ENCODE measurements at regions not wholly inside any gene's neighbourhood (a gene's known extent, or its start where the extent isn't known, plus 50 kb on each side); places are given as distances from the start of the nearest gene placed in this dataset.

DNA sequence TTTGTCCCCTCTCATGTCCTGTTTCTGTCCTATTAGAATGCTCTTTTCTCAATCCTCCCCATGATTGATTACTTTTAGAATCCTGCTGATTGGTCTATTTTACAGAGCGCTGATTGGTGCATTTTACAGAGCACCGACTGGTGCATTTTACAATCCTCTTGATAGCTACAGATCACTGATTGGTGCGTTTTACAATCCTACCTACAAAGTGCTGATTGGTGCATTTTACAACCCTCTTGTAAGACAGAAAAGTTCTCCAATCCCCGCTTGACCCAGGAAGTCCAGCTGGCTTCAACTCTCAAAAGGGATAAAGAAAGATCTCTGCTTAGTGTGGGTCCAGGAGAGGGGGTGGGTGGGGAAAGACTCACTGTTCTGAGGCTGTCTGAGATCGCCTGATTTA is 71.3 kb downstream of the DHRS2 start:
- H3K4me3 Mint-ChIP-seq = no peak overlapping the region
- H3K4me1 Mint-ChIP-seq = no peaks in the 10 kb centered on the region
- peaks cover 0 to 1% (median 0%) of the 10 kb centered on the region in 5 donors for H3K36me3 Mint-ChIP-seq
- peaks cover 5 to 29% (median 11%) of the 10 kb centered on the region in 5 donors for H3K27me3 Mint-ChIP-seq
- intact Hi-C loops (cut with micrococcal nuclease) = no loop called here
- ChIA-PET CTCF (no interaction called here), POLR2A (no interaction called here)
- no peak overlapping the region for H3K27ac Mint-ChIP-seq
- Histone ChIP-seq H3K4me1 (ENCODE audit: control insufficient read depth in 2 of 2, insufficient read depth in 2 of 2, low read length in 2 of 2) (no peaks in the 10 kb centered on the region), H3K27ac (ENCODE audit: low read depth, low read length) (no peak overlapping the region), H3K4me3 (ENCODE audit: low read length) (no peak overlapping the region), H3K27me3 (ENCODE audit: control insufficient read depth in 2 of 2, insufficient read depth in 2 of 2, low read length in 2 of 2) (no peaks in the 10 kb centered on the region), H3K9me3 (ENCODE audit: control insufficient read depth in 2 of 3, low read length in 3 of 3) (peaks cover 0 to 11% (median 0%) of the 10 kb centered on the region in 3 experiments), H3K36me3 (ENCODE audit: control insufficient read depth in 2 of 3, insufficient read depth in 3 of 3, low read length in 3 of 3) (no peaks in the 10 kb centered on the region)
- DNase-seq (no peak), ATAC-seq (no peak)
- peaks cover 0 to 35% (median 9%) of the 10 kb centered on the region in 11 donors for H3K9me3 Mint-ChIP-seq

DNA sequence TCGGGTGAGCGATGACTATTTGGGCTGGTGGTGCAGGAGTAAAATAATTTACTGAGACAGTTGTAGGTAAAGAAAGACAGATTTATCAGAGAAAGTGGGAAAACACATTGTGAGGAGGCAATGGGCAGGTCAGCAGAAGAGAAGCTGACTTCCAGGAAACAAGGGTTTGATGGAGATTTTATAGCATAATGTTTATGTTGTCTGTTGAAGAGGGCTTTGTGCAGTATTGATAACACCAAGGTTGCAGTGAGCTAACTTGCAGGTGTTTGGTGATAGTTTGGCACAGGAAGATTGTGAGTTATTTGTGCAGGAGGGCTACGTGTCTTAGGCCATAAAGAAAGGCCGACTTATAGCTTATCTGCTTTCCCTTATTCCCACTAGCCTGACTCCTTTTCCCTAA is 72.2 kb downstream of the DHRS2 start:
- H3K27ac ChIP-seq (ENCODE audit: low read depth, low read length) = no peak overlapping the region
- no peaks in the 10 kb centered on the region for H3K27me3 ChIP-seq (ENCODE audit: control insufficient read depth in 2 of 2, insufficient read depth in 2 of 2, low read length in 2 of 2)
- ChIA-PET POLR2A (no interaction called here), CTCF (no interaction called here)
- H3K4me1 Mint-ChIP-seq = no peaks in the 10 kb centered on the region
- ATAC-seq (no peak), DNase-seq (no peak)
- intact Hi-C loops (cut with micrococcal nuclease) = no loop called here
- H3K36me3 ChIP-seq (ENCODE audit: control insufficient read depth in 2 of 3, insufficient read depth in 3 of 3, low read length in 3 of 3) = no peaks in the 10 kb centered on the region
- peaks cover 7 to 23% (median 17%) of the 10 kb centered on the region in 5 donors for H3K27me3 Mint-ChIP-seq
- H3K4me3 ChIP-seq (ENCODE audit: low read length) = no peak overlapping the region
- H3K4me1 ChIP-seq (ENCODE audit: control insufficient read depth in 2 of 2, insufficient read depth in 2 of 2, low read length in 2 of 2) = no peaks in the 10 kb centered on the region
- no peak overlapping the region for H3K4me3 Mint-ChIP-seq
- H3K9me3 Mint-ChIP-seq = peaks cover 0 to 27% (median 9%) of the 10 kb centered on the region in 11 donors
- H3K9me3 ChIP-seq (ENCODE audit: control insufficient read depth in 2 of 3, low read length in 3 of 3) = peaks cover 0 to 11% (median 0%) of the 10 kb centered on the region in 3 experiments
- H3K27ac Mint-ChIP-seq = no peak overlapping the region
- no peaks in the 10 kb centered on the region for H3K36me3 Mint-ChIP-seq

DNA sequence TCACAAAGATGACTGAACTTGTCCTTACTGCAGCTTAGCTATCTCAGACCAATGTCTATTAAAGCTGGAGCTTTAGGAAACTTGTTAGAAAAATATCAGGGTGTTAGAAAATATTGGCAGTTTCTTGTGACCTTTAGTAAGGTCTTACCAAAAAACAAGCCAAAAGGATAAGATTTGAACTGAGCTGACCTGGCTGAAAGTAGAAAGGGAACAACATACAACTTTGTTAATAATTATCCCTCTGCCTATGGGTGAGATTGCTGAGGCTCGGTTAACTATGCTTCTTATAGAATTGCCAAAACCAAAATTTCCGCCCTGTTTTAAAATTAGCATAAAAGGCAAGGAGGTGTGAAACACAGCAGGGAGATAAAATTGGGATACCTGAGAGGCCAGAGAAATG is 73.8 kb downstream of the DHRS2 start:
- Histone ChIP-seq H3K36me3 (ENCODE audit: control insufficient read depth in 2 of 3, insufficient read depth in 3 of 3, low read length in 3 of 3) (no peaks in the 10 kb centered on the region), H3K27me3 (ENCODE audit: control insufficient read depth in 2 of 2, insufficient read depth in 2 of 2, low read length in 2 of 2) (no peaks in the 10 kb centered on the region), H3K9me3 (ENCODE audit: control insufficient read depth in 2 of 3, low read length in 3 of 3) (peaks cover 0 to 6% (median 0%) of the 10 kb centered on the region in 3 experiments), H3K4me3 (ENCODE audit: low read length) (no peak overlapping the region), H3K4me1 (ENCODE audit: control insufficient read depth in 2 of 2, insufficient read depth in 2 of 2, low read length in 2 of 2) (no peaks in the 10 kb centered on the region), H3K27ac (ENCODE audit: low read depth, low read length) (no peak overlapping the region)
- POLR2A ChIA-PET = no interaction called here
- ATAC-seq = no peak
- CTCF ChIA-PET = no interaction called here
- Mint-ChIP-seq H3K4me1 (no peaks in the 10 kb centered on the region), H3K4me3 (no peak overlapping the region), H3K27me3 (peaks cover 7 to 27% (median 15%) of the 10 kb centered on the region in 5 donors), H3K36me3 (no peaks in the 10 kb centered on the region), H3K9me3 (peaks cover 0 to 17% (median 4%) of the 10 kb centered on the region in 11 donors), H3K27ac (no peak overlapping the region)
- intact Hi-C loops (cut with micrococcal nuclease) = no loop called here
- DNase-seq = no peak

DNA sequence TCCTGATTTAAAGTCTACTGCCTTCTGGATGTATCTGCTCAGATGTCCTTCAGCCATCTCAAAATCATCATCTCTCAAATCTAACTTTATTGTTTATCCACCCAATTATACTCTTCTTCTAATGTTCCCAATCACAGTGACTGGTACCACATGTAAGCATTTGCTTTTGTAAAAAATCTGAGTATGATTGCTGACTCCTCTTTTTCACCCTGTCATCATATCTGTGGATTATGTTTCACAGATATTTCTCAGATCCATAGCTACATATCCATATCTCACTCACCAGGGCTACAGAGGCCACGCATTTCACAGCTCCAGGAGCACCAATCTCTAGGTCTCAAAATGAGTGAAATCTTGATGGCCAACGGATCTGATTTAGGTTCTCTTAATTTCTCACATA is 76.1 kb downstream of the DHRS2 start:
- Histone ChIP-seq H3K4me3 (ENCODE audit: low read length) (no peak overlapping the region), H3K36me3 (ENCODE audit: control insufficient read depth in 2 of 3, insufficient read depth in 3 of 3, low read length in 3 of 3) (no peaks in the 10 kb centered on the region), H3K27me3 (ENCODE audit: control insufficient read depth in 2 of 2, insufficient read depth in 2 of 2, low read length in 2 of 2) (no peaks in the 10 kb centered on the region), H3K27ac (ENCODE audit: low read depth, low read length) (no peak overlapping the region), H3K9me3 (ENCODE audit: control insufficient read depth in 2 of 3, low read length in 3 of 3) (no peaks in the 10 kb centered on the region), H3K4me1 (ENCODE audit: control insufficient read depth in 2 of 2, insufficient read depth in 2 of 2, low read length in 2 of 2) (no peaks in the 10 kb centered on the region)
- DNase-seq = no peak
- ATAC-seq = no peak
- Mint-ChIP-seq H3K27me3 (peaks cover 7 to 33% (median 22%) of the 10 kb centered on the region in 5 donors), H3K36me3 (no peaks in the 10 kb centered on the region), H3K9me3 (peaks cover 0 to 4% (median 0%) of the 10 kb centered on the region in 11 donors), H3K27ac (no peak overlapping the region), H3K4me1 (no peaks in the 10 kb centered on the region), H3K4me3 (no peak overlapping the region)
- CTCF ChIA-PET = no interaction called here
- intact Hi-C loops (cut with micrococcal nuclease) = no loop called here
- POLR2A ChIA-PET = no interaction called here

- no peaks in the 10 kb centered on the region for H3K36me3 Mint-ChIP-seq
Measured at GRCh38 chr14:23719225-23719985, 83.2 kb downstream of the DHRS2 start.

DNA sequence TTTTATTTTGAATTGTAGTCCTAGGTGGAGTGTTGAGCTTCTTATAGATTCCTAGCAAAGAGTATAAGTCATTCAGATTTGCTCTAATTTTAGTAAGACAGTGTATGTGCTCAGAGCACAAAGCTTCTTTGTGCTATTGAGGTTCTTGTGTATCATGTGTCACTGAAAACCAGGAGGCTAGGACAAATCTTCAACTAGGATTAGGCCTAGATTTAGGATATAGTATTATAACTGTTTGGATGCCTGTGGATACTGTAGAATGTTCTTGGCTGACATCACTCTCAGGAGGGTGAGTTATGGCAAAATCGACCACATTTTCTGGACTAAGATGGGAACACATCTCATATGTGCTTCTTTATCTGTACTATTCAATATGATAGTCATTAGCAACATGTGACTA is 86.5 kb downstream of the DHRS2 start:
- no peak for ATAC-seq
- H3K4me1 Mint-ChIP-seq = no peaks in the 10 kb centered on the region
- H3K27ac Mint-ChIP-seq = no peak overlapping the region
- DNase-seq = no peak
- no peaks in the 10 kb centered on the region for H3K36me3 Mint-ChIP-seq
- intact Hi-C loops (cut with micrococcal nuclease) = no loop called here
- CTCF ChIA-PET = no interaction called here
- H3K4me3 ChIP-seq (ENCODE audit: low read length) = no peak overlapping the region
- peaks cover 0 to 10% (median 0%) of the 10 kb centered on the region in 5 donors for H3K27me3 Mint-ChIP-seq
- H3K9me3 ChIP-seq (ENCODE audit: control insufficient read depth in 2 of 3, low read length in 3 of 3) = no peaks in the 10 kb centered on the region
- POLR2A ChIA-PET = no interaction called here
- H3K27me3 ChIP-seq (ENCODE audit: control insufficient read depth in 2 of 2, insufficient read depth in 2 of 2, low read length in 2 of 2) = no peaks in the 10 kb centered on the region
- no peaks in the 10 kb centered on the region for H3K36me3 ChIP-seq (ENCODE audit: control insufficient read depth in 2 of 3, insufficient read depth in 3 of 3, low read length in 3 of 3)
- H3K9me3 Mint-ChIP-seq = peaks cover 0 to 3% (median 0%) of the 10 kb centered on the region in 11 donors
- H3K27ac ChIP-seq (ENCODE audit: low read depth, low read length) = no peak overlapping the region
- H3K4me3 Mint-ChIP-seq = no peak overlapping the region
- no peaks in the 10 kb centered on the region for H3K4me1 ChIP-seq (ENCODE audit: control insufficient read depth in 2 of 2, insufficient read depth in 2 of 2, low read length in 2 of 2)

More at GRCh38 chr14:23719225-23719985, 83.2 kb downstream of the DHRS2 start:
- H3K27me3 Mint-ChIP-seq = peaks cover 0 to 23% (median 15%) of the 10 kb centered on the region in 5 donors
- no peaks in the 10 kb centered on the region for H3K4me1 Mint-ChIP-seq
- no peak overlapping the region for H3K4me3 Mint-ChIP-seq
- no peaks in the 10 kb centered on the region for H3K36me3 ChIP-seq (ENCODE audit: control insufficient read depth in 2 of 3, insufficient read depth in 3 of 3, low read length in 3 of 3)
- CTCF ChIA-PET = no interaction called here
- POLR2A ChIA-PET = no interaction called here
- H3K4me1 ChIP-seq (ENCODE audit: control insufficient read depth in 2 of 2, insufficient read depth in 2 of 2, low read length in 2 of 2) = no peaks in the 10 kb centered on the region
- H3K27ac ChIP-seq (ENCODE audit: low read depth, low read length) = no peak overlapping the region
- H3K27ac Mint-ChIP-seq = no peak overlapping the region
- DNase-seq (no peak), ATAC-seq (no peak)
- H3K27me3 ChIP-seq (ENCODE audit: control insufficient read depth in 2 of 2, insufficient read depth in 2 of 2, low read length in 2 of 2) = no peaks in the 10 kb centered on the region
- H3K9me3 ChIP-seq (ENCODE audit: control insufficient read depth in 2 of 3, low read length in 3 of 3) = no peaks in the 10 kb centered on the region
- H3K9me3 Mint-ChIP-seq = peaks cover 0 to 3% (median 0%) of the 10 kb centered on the region in 11 donors
- intact Hi-C loops (cut with micrococcal nuclease) = no loop called here
- no peak overlapping the region for H3K4me3 ChIP-seq (ENCODE audit: low read length)

DNA sequence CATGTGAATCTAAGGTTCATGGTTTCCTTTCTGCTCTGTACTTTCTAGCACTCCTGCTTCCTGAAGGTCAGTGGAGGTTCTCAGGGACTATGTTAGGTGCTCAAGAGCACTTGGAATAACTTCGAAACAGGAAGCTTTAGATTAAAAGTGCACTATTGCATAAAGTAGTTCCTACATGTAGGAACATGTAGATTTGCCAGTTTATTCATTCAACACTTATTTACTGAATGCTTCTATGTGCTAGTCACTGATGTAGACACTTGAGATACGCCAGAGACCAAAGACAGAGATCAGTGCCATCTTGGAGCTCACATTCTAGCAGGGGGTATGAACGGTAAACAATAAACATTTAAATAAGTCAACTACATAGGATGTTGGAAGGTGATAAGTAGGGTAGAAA is 87.7 kb downstream of the DHRS2 start:
- no peak overlapping the region for H3K4me3 ChIP-seq (ENCODE audit: low read length)
- CTCF ChIA-PET = interaction anchor here (0.8 kb wide), 1 partner anchor 603 kb away, joined by 4 read pairs; no protein-coding TSS in a partner anchor
- intact Hi-C loops (cut with micrococcal nuclease) = no loop called here
- no peaks in the 10 kb centered on the region for H3K36me3 Mint-ChIP-seq
- no peak overlapping the region for H3K27ac ChIP-seq (ENCODE audit: low read depth, low read length)
- H3K27ac Mint-ChIP-seq = no peak overlapping the region
- H3K27me3 ChIP-seq (ENCODE audit: control insufficient read depth in 2 of 2, insufficient read depth in 2 of 2, low read length in 2 of 2) = no peaks in the 10 kb centered on the region
- POLR2A ChIA-PET = no interaction called here
- ATAC-seq = no peak
- no peak overlapping the region for H3K4me3 Mint-ChIP-seq
- H3K4me1 Mint-ChIP-seq = no peaks in the 10 kb centered on the region
- no peak for DNase-seq
- peaks cover 0 to 3% (median 0%) of the 10 kb centered on the region in 11 donors for H3K9me3 Mint-ChIP-seq
- no peaks in the 10 kb centered on the region for H3K4me1 ChIP-seq (ENCODE audit: control insufficient read depth in 2 of 2, insufficient read depth in 2 of 2, low read length in 2 of 2)
- no peaks in the 10 kb centered on the region for H3K9me3 ChIP-seq (ENCODE audit: control insufficient read depth in 2 of 3, low read length in 3 of 3)
- H3K27me3 Mint-ChIP-seq = peaks cover 0 to 4% (median 0%) of the 10 kb centered on the region in 5 donors
- no peaks in the 10 kb centered on the region for H3K36me3 ChIP-seq (ENCODE audit: control insufficient read depth in 2 of 3, insufficient read depth in 3 of 3, low read length in 3 of 3)

Measured in naive thymus-derived CD4-positive, alpha-beta T cell (primary cell).